ENCODE measurements at regions not wholly inside any gene's neighbourhood (a gene's known extent, or its start where the extent isn't known, plus 50 kb on each side); places are given as distances from the start of the nearest gene placed in this dataset.

DNA sequence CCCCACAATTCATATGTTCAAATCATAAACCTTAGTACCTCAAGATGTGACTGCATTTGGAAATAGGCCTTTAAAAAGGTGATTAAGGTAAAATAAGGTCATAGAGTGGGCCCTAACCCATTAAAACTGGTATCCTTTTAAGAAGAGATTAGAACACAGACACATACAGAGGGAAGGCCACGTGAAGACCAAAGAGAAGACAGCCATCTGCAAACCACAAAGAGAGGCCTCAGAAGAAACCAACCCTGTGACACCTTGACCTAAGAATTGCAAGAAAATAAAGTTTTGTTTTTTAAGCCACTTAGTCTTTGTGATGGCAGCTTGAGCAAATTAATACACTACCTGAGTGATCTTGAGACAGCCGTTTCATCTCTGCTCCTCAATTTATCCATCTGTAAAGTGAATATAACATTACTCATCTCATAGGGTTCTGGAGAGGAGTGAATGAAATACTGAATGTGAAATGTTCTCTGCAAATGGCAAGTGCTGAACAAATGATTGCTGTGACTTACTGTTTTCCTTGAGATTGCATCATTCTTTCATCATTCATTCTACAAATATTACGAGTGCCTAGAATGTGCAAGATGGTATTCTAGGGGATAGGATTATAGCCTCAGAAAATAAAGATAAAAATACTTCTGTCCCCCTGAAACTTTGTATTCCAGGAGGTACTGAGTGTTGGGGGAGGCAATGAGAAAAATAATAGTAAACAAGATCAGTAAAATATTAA lies 222.0 kb upstream of the CDH13 start:
- no peak for DNase-seq

DNA sequence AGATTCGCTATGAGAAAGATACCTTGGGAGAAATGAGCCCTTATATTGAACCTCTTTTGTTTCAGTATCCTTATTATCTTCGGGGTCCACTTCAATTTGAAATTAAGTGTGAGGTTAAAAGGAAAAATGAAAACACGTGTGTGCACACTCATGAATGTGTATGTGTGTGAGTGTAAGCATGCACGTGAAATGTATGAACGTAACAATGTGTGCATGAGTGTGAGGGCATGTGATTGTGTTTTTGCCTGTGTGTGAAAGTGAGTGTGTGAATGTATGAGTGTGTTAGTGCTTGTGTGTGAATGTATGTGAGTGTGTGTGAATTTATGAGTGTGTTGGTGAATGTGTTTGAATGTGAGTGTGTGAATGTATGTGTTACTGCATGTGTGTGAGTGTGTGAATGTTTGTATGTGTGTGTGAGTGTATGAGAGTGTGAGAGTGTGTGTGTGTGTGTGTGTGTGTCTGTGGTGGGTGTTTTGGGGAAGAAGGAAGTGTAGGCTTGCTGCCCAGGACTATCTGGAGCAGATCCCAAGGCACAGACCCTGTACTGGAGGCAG lies 224.0 kb upstream of the CDH13 start:
- DNase-seq = no peak

DNA sequence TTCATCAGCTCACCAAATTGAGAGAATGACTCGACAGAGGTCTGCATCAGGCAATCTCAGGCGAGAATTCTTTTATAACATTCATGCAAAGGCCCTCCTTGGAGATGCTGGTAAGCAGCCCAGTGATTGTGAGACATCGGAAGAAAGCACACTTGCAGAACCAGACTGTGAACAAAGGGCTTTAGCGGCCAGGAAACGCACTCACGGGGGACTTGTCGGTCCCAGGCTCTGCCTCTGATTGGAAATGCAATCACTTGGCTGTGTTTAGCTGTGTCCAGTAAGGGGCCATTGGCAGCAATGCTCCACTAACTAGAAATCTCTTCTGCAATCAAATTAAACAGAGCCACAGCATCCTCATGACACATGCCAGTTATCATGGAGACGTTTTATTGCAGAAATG lies 226.7 kb upstream of the CDH13 start:
- no peak for DNase-seq

DNA sequence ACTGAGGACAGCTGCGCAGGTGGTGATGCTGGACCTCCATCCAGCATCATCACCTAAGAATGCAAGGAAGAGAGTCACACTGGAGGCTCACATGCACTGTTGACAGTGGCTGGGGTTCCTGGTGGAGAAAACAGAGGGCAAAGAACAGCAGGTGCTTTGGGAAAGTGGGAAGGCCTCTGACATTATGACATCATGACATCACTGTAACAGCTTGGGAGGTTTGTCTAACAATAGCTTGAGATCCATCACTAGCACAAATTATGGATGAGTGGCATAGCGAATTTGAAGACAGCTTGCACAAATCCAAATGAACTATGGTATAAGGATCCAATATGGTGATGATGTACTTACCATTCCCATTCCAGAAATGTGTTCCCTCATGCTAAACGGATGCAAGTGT lies 226.5 kb upstream of the MPHOSPH6 start:
- no peak for DNase-seq

GRCh38 chr16:82395212-82395611 lies 225.2 kb upstream of the MPHOSPH6 start:
- no peak for DNase-seq

- DNase-seq = no peak
These were observed 221.7 kb upstream of the MPHOSPH6 start for GRCh38 chr16:82391690-82392089.

- DNase-seq = no peak
These were observed 220.1 kb upstream of the MPHOSPH6 start for GRCh38 chr16:82389956-82390650.

- DNase-seq = no peak
These were observed 216.7 kb upstream of the MPHOSPH6 start for GRCh38 chr16:82386761-82387160.

- DNase-seq = no peak
These were observed 214.9 kb upstream of the MPHOSPH6 start for GRCh38 chr16:82384949-82385348.

DNA sequence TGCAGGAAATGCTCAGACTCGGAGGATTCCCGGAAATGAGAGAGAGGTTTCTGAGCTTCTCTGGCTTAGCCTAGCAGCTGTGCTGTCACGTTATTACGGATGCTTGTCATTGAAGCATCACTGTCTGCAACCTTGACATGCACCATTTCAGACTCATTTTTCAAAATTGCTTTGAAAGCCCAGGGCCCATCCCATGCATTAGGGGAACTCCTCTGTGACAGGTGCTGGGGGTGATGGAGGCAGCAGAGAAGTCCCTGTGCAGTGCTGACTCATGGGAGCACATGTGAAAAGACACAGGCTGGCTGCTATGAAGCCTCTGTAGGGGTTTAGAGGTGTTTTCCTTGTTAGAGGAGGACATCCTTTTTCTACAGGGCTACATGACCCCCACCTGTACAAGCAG lies 214.0 kb upstream of the MPHOSPH6 start:
- no peak for DNase-seq

DNA sequence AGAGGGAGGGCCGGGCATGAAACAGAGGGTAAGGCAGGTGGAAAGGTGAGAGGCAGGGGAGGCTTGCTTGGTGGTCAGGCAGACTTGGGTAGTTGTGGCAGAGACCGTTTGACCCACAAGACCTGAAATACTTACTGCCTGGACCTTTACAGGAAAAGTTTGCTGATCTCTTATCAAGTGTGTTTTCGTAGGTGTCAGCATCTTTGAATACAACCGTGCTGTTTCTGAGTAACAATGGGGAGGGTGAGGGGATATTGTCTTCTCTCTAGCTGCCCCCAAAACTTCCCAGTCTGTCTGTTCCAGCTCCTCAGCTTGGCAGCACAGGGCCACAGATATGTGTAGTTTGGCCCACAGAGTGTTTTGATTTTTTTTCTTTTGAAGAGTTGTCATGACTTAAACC lies 212.5 kb upstream of the MPHOSPH6 start:
- DNase-seq = no peak

- peak; percentile 54 for DNase-seq
These were observed 209.5 kb upstream of the MPHOSPH6 start for GRCh38 chr16:82379551-82379950.

DNA sequence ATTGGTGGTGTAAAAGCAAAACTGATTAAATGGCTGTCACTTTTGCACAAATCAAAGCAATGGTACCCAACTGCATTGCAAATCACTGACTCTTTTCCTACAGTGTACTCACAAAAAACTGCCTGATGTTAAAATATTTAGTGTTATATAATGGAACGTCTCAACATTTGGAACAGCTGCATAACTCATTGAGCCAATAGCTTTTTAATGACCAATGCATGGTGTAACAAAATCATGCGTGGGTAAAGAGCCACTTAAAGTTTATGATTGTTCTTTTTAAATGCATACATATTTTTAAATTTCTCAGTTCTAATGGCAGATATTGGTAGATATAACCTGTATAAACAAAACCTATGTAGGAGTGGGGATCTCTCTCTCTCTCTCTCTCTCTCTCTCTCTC lies 204.0 kb upstream of the MPHOSPH6 start:
- DNase-seq = no peak

DNA sequence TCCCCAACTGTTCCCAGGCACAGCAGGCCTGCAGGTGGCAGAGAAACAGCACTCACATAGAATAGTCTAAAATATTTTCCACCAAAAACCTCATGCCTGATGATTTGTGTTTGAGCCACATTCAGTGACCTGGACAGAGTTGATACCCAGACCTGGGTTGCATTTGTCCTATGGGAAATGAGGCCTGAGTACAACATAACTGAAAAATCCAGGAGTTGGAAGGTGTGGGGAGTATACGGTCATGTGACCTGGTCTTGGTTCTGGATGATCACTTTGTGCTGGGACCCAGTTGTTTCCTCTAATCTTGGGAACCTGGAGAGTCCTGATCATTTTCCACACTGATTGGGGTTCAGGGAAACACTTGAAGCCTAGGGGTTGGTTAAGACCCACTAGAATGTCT lies 200.3 kb upstream of the MPHOSPH6 start:
- no peak for DNase-seq

- DNase-seq = no peak
These were observed 198.0 kb upstream of the MPHOSPH6 start for GRCh38 chr16:82368041-82368440.

GRCh38 chr16:82366462-82366861 lies 196.4 kb upstream of the MPHOSPH6 start:
- DNase-seq = no peak

DNA sequence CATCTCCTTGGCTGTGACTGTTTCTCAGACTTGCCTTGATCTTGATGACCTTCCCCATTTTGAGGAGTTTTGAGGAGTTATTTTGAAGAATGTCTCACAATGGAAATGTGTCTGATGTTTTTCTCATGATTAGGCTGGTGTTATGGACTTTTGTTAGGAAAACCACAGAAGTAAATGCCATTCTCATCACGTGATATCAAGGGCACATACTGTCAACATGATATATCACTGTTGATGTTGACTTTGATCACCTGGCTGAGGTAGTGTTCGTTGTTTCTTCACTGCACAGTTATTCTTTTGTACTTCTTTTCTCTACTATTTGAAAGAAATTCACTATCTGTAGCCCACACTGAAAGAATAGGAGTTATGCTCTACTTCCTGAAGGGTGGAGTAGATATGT lies 194.7 kb upstream of the MPHOSPH6 start:
- DNase-seq = no peak

GRCh38 chr16:82363026-82363816 lies 193.2 kb upstream of the MPHOSPH6 start:
- no peak for DNase-seq

DNA sequence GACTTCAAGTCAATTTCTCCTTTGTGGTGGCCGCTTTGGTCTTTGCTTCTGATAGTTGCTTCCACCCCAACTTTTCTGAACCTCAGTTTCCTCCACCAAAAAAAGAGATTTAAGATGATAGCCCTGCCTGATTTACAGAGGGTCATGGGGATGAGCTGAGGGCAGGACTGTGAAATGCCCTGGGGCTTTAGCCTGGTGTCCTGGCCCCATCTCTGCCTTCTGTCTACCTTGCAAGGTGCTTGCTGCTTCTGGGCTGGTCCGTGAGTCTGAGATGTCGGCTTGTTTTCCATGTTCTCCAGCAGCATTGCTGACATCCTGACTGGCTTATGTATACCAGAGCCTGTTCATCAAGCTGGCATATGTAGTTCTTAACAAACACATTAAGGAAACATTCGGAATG lies 191.9 kb upstream of the MPHOSPH6 start:
- no peak for DNase-seq

- no peak for DNase-seq
These were observed 190.2 kb upstream of the MPHOSPH6 start for GRCh38 chr16:82360024-82360783.

GRCh38 chr16:82358606-82359221 lies 188.7 kb upstream of the MPHOSPH6 start:
- no peak for DNase-seq

GRCh38 chr16:82358161-82358560 lies 188.1 kb upstream of the MPHOSPH6 start:
- DNase-seq = no peak
